GM12872 (cell line): ENCODE measurements at regions not wholly inside any gene's neighbourhood (a gene's known extent, or its start where the extent isn't known, plus 50 kb on each side); places are given as distances from the start of the nearest gene placed in this dataset.

Source experiments
- TF ChIP-seq, protein P1 (sequence below): IDR thresholded peaks from 3 replicates; pipeline ENCODE4 v1.5.1; 2011; ENCODE audit warnings: low read depth, mild to moderate bottlenecking, low read length, moderate library complexity; ENCODE audit not compliant: insufficient read depth

DNA sequence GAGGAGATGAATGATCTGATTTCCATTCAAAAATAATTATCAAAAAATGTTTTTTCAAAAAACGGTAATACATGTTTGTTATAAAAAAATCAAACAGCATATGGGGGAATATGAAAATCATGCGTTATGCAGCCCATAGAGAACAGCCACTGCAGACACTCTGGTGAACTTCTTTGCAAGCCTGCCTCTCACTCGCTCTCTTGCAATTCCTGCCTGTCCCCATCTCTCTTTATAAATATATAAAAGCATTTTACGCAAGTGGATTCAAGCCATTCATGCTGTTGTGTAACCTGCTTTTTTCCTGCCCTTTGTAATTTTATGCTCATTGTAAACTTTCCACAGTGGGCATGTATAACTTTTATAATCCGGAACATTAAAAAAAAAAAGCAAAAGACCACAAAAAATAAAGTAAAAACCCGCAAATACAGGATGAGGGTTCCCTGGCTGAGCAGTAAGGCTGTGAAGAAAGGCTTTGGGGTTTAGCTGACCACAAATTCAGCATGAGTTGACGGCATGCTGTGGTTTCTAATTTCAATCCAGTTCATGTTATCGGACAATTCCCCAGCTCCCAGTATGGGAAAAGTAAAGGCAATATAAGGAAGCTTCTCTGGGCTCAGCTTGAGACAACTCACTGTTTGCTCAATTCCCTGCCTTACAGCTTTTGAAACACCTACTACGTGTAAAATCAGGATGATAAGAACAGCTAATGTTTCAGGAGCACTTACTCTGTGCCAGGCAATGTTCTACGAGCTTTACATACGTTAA is 52.8 kb upstream of the ZBTB40 start:
- TF ChIP-seq, protein P1, sequence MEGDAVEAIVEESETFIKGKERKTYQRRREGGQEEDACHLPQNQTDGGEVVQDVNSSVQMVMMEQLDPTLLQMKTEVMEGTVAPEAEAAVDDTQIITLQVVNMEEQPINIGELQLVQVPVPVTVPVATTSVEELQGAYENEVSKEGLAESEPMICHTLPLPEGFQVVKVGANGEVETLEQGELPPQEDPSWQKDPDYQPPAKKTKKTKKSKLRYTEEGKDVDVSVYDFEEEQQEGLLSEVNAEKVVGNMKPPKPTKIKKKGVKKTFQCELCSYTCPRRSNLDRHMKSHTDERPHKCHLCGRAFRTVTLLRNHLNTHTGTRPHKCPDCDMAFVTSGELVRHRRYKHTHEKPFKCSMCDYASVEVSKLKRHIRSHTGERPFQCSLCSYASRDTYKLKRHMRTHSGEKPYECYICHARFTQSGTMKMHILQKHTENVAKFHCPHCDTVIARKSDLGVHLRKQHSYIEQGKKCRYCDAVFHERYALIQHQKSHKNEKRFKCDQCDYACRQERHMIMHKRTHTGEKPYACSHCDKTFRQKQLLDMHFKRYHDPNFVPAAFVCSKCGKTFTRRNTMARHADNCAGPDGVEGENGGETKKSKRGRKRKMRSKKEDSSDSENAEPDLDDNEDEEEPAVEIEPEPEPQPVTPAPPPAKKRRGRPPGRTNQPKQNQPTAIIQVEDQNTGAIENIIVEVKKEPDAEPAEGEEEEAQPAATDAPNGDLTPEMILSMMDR = no peak

DNA sequence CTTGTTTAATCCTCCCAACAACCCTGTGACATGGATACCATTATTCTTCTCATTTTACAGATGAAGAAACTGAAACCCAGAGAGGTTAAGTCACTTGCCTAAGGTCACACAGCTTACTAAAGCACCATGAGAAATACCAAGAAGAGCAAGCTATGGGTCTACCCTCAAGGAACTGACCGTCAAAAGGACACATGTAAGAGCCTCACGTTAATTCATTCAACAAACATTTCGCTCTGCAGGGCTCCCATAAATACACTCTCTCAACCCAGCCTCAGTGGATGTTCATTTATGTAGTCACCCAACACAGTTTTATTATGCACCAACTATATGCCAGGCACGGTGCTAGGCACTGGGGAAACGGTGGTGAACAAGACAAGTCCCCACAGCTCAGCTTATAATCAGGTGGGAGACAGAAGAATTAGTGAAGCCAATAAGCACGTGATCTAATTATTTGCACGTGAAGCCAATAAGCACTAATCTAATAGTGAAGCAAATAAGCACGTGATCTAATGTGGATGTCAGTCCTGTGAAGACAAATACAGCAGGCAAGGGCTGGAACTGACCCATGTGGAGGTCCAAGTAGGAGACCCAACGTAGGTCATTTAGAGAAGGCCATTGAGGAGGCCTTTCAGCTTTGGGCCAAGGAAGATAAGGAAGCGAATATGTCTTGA is 52.1 kb upstream of the ZBTB40 start:
- TF ChIP-seq, protein P1 = no peak
